ENCODE measurements at regions not wholly inside any gene's neighbourhood (a gene's known extent, or its start where the extent isn't known, plus 50 kb on each side); places are given as distances from the start of the nearest gene placed in this dataset.

GRCh38 chrX:3526731-3527130 lies 180.3 kb upstream of the MXRA5 start:
- Histone ChIP-seq H3K4me3 (replicated peaks in 1 of 4; ENCODE audit: control extremely low read depth in 1 of 4, insufficient read depth in 1 of 4, low read depth in 3 of 4, low read length in 4 of 4) (no peak overlapping the region), H3K4me2 (ENCODE audit: extremely low read depth, insufficient read depth, low read length) (no peak overlapping the region), H3K9me3 (ENCODE audit: control insufficient read depth, insufficient read depth, low read depth, low read length) (no peaks in the 10 kb centered on the region), H3K27ac (ENCODE audit: insufficient read depth, low read length) (peak overlapping the region; percentile 9), H4K20me1 (ENCODE audit: control insufficient read depth, extremely low read depth, insufficient read depth, low read length) (no peaks in the 10 kb centered on the region), H2AFZ (ENCODE audit: low read length) (no peak overlapping the region), H3K9ac (ENCODE audit: insufficient read depth, low read length) (no peak overlapping the region), H3K4me1 (ENCODE audit: control insufficient read depth, extremely low read depth, insufficient read depth, low read length) (peaks cover 4% of the 10 kb centered on the region), H3K79me2 (ENCODE audit: control insufficient read depth, insufficient read depth, low read length) (no peaks in the 10 kb centered on the region), H3K36me3 (ENCODE audit: control insufficient read depth, insufficient read depth, low read length) (no peaks in the 10 kb centered on the region), H3K27me3 (ENCODE audit: control insufficient read depth, insufficient read depth, low read length) (no peaks in the 10 kb centered on the region)
- no peak for TF ChIP-seq EZH2 (IDR thresholded peaks at IDR 0.05; ENCODE audit: low read length, missing control alignments)
- TF ChIP-seq CTCF (conservative IDR thresholded peaks at IDR 0.05 in 1 of 2, IDR thresholded peaks at IDR 0.05 in 1 of 2; ENCODE audit: low read depth in 1 of 2, low read length in 2 of 2) = no peak
- peak in 1 of 2 donors; percentile 77 for DNase-seq (ENCODE audit: low read depth in 2 of 2)

DNA sequence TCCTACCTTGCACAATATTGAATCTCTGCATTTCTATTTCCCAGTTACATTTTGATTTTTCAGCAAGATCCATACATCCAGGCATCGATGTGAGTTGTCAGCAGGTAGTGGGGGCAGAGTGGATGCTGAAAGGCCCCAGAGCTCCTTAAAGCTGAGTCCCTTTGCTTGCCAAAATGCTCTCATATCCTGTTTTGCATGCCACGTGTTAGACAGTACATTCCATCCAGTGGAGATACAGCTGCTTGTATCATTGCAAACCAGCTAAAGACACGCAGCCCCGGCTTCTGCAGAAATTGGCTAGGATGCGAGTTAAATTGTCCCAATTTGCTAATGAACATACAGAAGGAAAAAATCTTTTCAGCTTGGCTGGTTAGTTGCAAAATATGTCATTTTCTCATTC lies 179.6 kb upstream of the MXRA5 start:
- no peak overlapping the region for H2AFZ ChIP-seq (ENCODE audit: low read length)
- no peak overlapping the region for H3K9ac ChIP-seq (ENCODE audit: insufficient read depth, low read length)
- no peaks in the 10 kb centered on the region for H3K79me2 ChIP-seq (ENCODE audit: control insufficient read depth, insufficient read depth, low read length)
- no peaks in the 10 kb centered on the region for H3K27me3 ChIP-seq (ENCODE audit: control insufficient read depth, insufficient read depth, low read length)
- no peaks in the 10 kb centered on the region for H3K9me3 ChIP-seq (ENCODE audit: control insufficient read depth, insufficient read depth, low read depth, low read length)
- TF ChIP-seq EZH2 (IDR thresholded peaks at IDR 0.05; ENCODE audit: low read length, missing control alignments) = no peak
- TF ChIP-seq CTCF (conservative IDR thresholded peaks at IDR 0.05 in 1 of 2, IDR thresholded peaks at IDR 0.05 in 1 of 2; ENCODE audit: low read depth in 1 of 2, low read length in 2 of 2) = no peak
- peak overlapping the region; percentile 17 for H3K27ac ChIP-seq (ENCODE audit: insufficient read depth, low read length)
- no peaks in the 10 kb centered on the region for H3K36me3 ChIP-seq (ENCODE audit: control insufficient read depth, insufficient read depth, low read length)
- H3K4me1 ChIP-seq (ENCODE audit: control insufficient read depth, extremely low read depth, insufficient read depth, low read length) = peaks cover 4% of the 10 kb centered on the region
- H3K4me3 ChIP-seq (replicated peaks in 1 of 4; ENCODE audit: control extremely low read depth in 1 of 4, insufficient read depth in 1 of 4, low read depth in 3 of 4, low read length in 4 of 4) = no peak overlapping the region
- DNase-seq (ENCODE audit: low read depth in 2 of 2) = peak in 1 of 2 donors; percentile 72
- no peak overlapping the region for H3K4me2 ChIP-seq (ENCODE audit: extremely low read depth, insufficient read depth, low read length)
- no peaks in the 10 kb centered on the region for H4K20me1 ChIP-seq (ENCODE audit: control insufficient read depth, extremely low read depth, insufficient read depth, low read length)

DNA sequence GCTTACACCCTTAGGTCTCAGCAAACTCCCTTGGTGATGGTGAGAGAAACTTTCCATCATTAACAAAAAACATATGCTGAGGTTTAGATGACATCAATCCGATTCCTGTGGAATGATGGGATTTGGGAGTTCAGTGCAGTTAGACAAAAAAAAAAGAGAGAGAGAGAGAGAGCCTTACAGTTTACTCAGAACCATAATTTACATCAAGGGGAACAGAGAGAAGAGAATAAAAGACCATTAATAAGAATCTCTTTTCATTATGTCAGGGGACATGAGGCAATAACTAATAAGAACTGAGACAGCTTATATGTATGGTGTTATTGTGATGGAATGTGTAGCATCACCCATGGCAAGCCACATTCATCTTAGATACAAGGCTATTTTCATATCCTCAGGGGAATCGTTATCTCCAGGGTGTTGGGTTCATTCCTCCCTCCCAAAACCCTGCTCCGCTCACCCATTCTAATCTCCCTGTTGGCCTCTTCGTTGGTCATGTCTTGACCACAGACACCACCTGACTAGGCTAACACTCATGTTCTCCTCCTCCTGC lies 175.7 kb upstream of the MXRA5 start:
- H3K4me3 ChIP-seq (replicated peaks in 1 of 4; ENCODE audit: control extremely low read depth in 1 of 4, insufficient read depth in 1 of 4, low read depth in 3 of 4, low read length in 4 of 4) = no peak overlapping the region
- peaks cover 4% of the 10 kb centered on the region for H3K4me1 ChIP-seq (ENCODE audit: control insufficient read depth, extremely low read depth, insufficient read depth, low read length)
- no peak overlapping the region for H3K4me2 ChIP-seq (ENCODE audit: extremely low read depth, insufficient read depth, low read length)
- no peaks in the 10 kb centered on the region for H3K9me3 ChIP-seq (ENCODE audit: control insufficient read depth, insufficient read depth, low read depth, low read length)
- H3K9ac ChIP-seq (ENCODE audit: insufficient read depth, low read length) = no peak overlapping the region
- TF ChIP-seq CTCF (conservative IDR thresholded peaks at IDR 0.05 in 1 of 2, IDR thresholded peaks at IDR 0.05 in 1 of 2; ENCODE audit: low read depth in 1 of 2, low read length in 2 of 2) = no peak
- no peak for TF ChIP-seq EZH2 (IDR thresholded peaks at IDR 0.05; ENCODE audit: low read length, missing control alignments)
- H3K36me3 ChIP-seq (ENCODE audit: control insufficient read depth, insufficient read depth, low read length) = no peaks in the 10 kb centered on the region
- no peaks in the 10 kb centered on the region for H3K27me3 ChIP-seq (ENCODE audit: control insufficient read depth, insufficient read depth, low read length)
- H4K20me1 ChIP-seq (ENCODE audit: control insufficient read depth, extremely low read depth, insufficient read depth, low read length) = no peaks in the 10 kb centered on the region
- H3K79me2 ChIP-seq (ENCODE audit: control insufficient read depth, insufficient read depth, low read length) = no peaks in the 10 kb centered on the region
- no peak overlapping the region for H2AFZ ChIP-seq (ENCODE audit: low read length)
- peak overlapping the region; percentile 68 for H3K27ac ChIP-seq (ENCODE audit: insufficient read depth, low read length)
- peak; percentile 2 to 90 for DNase-seq (ENCODE audit: low read depth in 2 of 2)

Data from fibroblast of lung (primary cell).